Ovary (tissue), 3 donors: ENCODE measurements at regions not wholly inside any gene's neighbourhood (a gene's known extent, or its start where the extent isn't known, plus 50 kb on each side); places are given as distances from the start of the nearest gene placed in this dataset.

ENCODE experiments used
- CTCF ChIP-seq, 3 donors: fragments of 450-650 bp in 2 of 3; fragments of 200-600 bp in 1 of 3; IDR thresholded peaks; one replicate each; pipeline versions ENCODE4 v1.5.1 to v1.8.0; 2016 to 2022; ENCODE audit warnings: antibody characterized with exemption in 3 of 3, mild to moderate bottlenecking in 1 of 3
- EP300 ChIP-seq: sonication (generic); formaldehyde crosslinking; IDR thresholded peaks from one replicate; pipeline ENCODE4 v1.6.1; 2017; ENCODE audit warnings: antibody characterized with exemption
- POLR2A ChIP-seq: fragments of 450-650 bp; IDR thresholded peaks from one replicate; pipeline ENCODE4 v1.6.1; 2017; ENCODE audit warnings: antibody characterized with exemption, mild to moderate bottlenecking, moderate library complexity
- donor health status: DM: no; HTN: no; CAD: no.

- TF ChIP-seq CTCF (IDR thresholded peaks at IDR 0.05) (no peak), POLR2A (no peak), EP300 (no peak)
Measured at GRCh38 chr4:104643805-104644204, 149.1 kb upstream of the CXXC4 start.
